NCI-H1694 treated with DMSO at 0.1 percent for 48 hours (cell line): ENCODE measurements at regions not wholly inside any gene's neighbourhood (a gene's known extent, or its start where the extent isn't known, plus 50 kb on each side); places are given as distances from the start of the nearest gene placed in this dataset.

Experiments
- DNase-seq: peaks from one replicate; lab custom pipeline; 2025; lab: John Stamatoyannopoulos, UW

- DNase-seq = no peak
Observed at GRCh38 chr12:132424811-132425210, 65.1 kb upstream of the FBRSL1 start.

GRCh38 chr12:132423820-132424645 is 65.9 kb upstream of the FBRSL1 start:
- no peak for DNase-seq

- no peak for DNase-seq
Observed at GRCh38 chr12:132423251-132423819, 66.6 kb upstream of the FBRSL1 start.

- peak; percentile 52 for DNase-seq
Observed at GRCh38 chr12:132422381-132423043, 67.4 kb upstream of the FBRSL1 start.

- no peak for DNase-seq
Observed at GRCh38 chr12:132422040-132422380, 67.9 kb upstream of the FBRSL1 start.

- no peak for DNase-seq
Observed at GRCh38 chr12:132419631-132420246, 70.2 kb upstream of the FBRSL1 start.

- no peak for DNase-seq
Observed at GRCh38 chr12:132418393-132418925, 71.5 kb upstream of the FBRSL1 start.

GRCh38 chr12:132417741-132418140 is 72.2 kb upstream of the FBRSL1 start:
- DNase-seq = no peak

- no peak for DNase-seq
Observed at GRCh38 chr12:132416827-132417226, 73.1 kb upstream of the FBRSL1 start.

- no peak for DNase-seq
Observed at GRCh38 chr12:132416121-132416673, 73.8 kb upstream of the FBRSL1 start.

- no peak for DNase-seq
Observed at GRCh38 chr12:132415327-132416120, 74.4 kb upstream of the FBRSL1 start.

GRCh38 chr12:132414634-132415326 is 75.2 kb upstream of the FBRSL1 start:
- DNase-seq = peak; percentile 52

GRCh38 chr12:132413931-132414588 is 75.9 kb upstream of the FBRSL1 start:
- no peak for DNase-seq

GRCh38 chr12:132411457-132411856 is 78.5 kb upstream of the FBRSL1 start:
- no peak for DNase-seq

GRCh38 chr12:132410849-132411248 is 79.1 kb upstream of the FBRSL1 start:
- no peak for DNase-seq

- DNase-seq = no peak
Observed at GRCh38 chr12:132410296-132410625, 79.7 kb upstream of the FBRSL1 start.

GRCh38 chr12:132409495-132410295 is 80.3 kb upstream of the FBRSL1 start:
- no peak for DNase-seq

GRCh38 chr12:132408626-132409494 is 79.5 kb upstream of the GALNT9 start:
- DNase-seq = no peak

GRCh38 chr12:132407992-132408391 is 78.6 kb upstream of the GALNT9 start:
- DNase-seq = no peak
